HG02588 (cell line): ENCODE measurements at regions not wholly inside any gene's neighbourhood (a gene's known extent, or its start where the extent isn't known, plus 50 kb on each side); places are given as distances from the start of the nearest gene placed in this dataset.
"Not testable (repeated sequence)": the region's sequence is repeated elsewhere in the genome, so short reads cannot be mapped to it uniquely, and the experiment has no call there.

ENCODE experiments used
- ATAC-seq: cut with Tn5 transposase; IDR thresholded peaks from one replicate; pipeline ENCODE4 v1.9.1; 2021; ENCODE audit warnings: mild to moderate bottlenecking, moderate library complexity; ENCODE audit not compliant: unreplicated experiment

- no peak for ATAC-seq
Measured at GRCh38 chr13:63285426-63285825, 1869.8 kb upstream of the PCDH20 start.

- ATAC-seq, result no peak
Measured at GRCh38 chr13:63279136-63279535, 1863.5 kb upstream of the PCDH20 start.

GRCh38 chr13:63274772-63275171, 1859.1 kb upstream of the PCDH20 start:
- ATAC-seq, result no peak

GRCh38 chr13:63249411-63250187, 1834.0 kb upstream of the PCDH20 start:
- no peak for ATAC-seq

- not testable (repeated sequence) for ATAC-seq
Measured at GRCh38 chr13:63236667-63237396, 1821.2 kb upstream of the PCDH20 start.

GRCh38 chr13:63218596-63218995, 1802.9 kb upstream of the PCDH20 start:
- ATAC-seq, result not testable (repeated sequence)

- no peak for ATAC-seq
Measured at GRCh38 chr13:63209330-63210017, 1793.8 kb upstream of the PCDH20 start.

GRCh38 chr13:63208826-63209225, 1793.2 kb upstream of the PCDH20 start:
- ATAC-seq, result no peak

GRCh38 chr13:63206461-63206860, 1790.8 kb upstream of the PCDH20 start:
- ATAC-seq, result no peak

GRCh38 chr13:63201493-63201892, 1785.8 kb upstream of the PCDH20 start:
- no peak for ATAC-seq

GRCh38 chr13:63199508-63199907, 1783.9 kb upstream of the PCDH20 start:
- no peak for ATAC-seq

- ATAC-seq, result no peak
Measured at GRCh38 chr13:63198071-63198470, 1782.4 kb upstream of the PCDH20 start.

GRCh38 chr13:63195726-63196125, 1780.1 kb upstream of the PCDH20 start:
- ATAC-seq, result no peak

- ATAC-seq, result no peak
Measured at GRCh38 chr13:63190742-63191141, 1775.1 kb upstream of the PCDH20 start.

GRCh38 chr13:63190219-63190618, 1774.6 kb upstream of the PCDH20 start:
- ATAC-seq, result no peak

GRCh38 chr13:63189712-63190111, 1774.1 kb upstream of the PCDH20 start:
- no peak for ATAC-seq

- no peak for ATAC-seq
Measured at GRCh38 chr13:63184693-63185092, 1769.0 kb upstream of the PCDH20 start.

- no peak for ATAC-seq
Measured at GRCh38 chr13:63175536-63175935, 1759.9 kb upstream of the PCDH20 start.

- no peak for ATAC-seq
Measured at GRCh38 chr13:63167699-63168337, 1752.2 kb upstream of the PCDH20 start.

- ATAC-seq, result no peak
Measured at GRCh38 chr13:63166345-63166744, 1750.7 kb upstream of the PCDH20 start.

GRCh38 chr13:63163903-63164302, 1748.3 kb upstream of the PCDH20 start:
- no peak for ATAC-seq
